B cell (primary cell): ENCODE measurements at regions not wholly inside any gene's neighbourhood (a gene's known extent, or its start where the extent isn't known, plus 50 kb on each side); places are given as distances from the start of the nearest gene placed in this dataset.
"Not testable (repeated sequence)": the region's sequence is repeated elsewhere in the genome, so short reads cannot be mapped to it uniquely, and the experiment has no call there.

Experiments used
- ATAC-seq: fragments of 200-7000 bp; cut with Tn5 transposase; one replicate; pipeline ENCODE4 v1.10.0; 2021; ENCODE audit warnings: low read depth, mild to moderate bottlenecking, moderate number of reproducible peaks, moderate library complexity
- CTCF ChIA-PET: fragments of 350-600 bp; sonication (Branson Sonifier 250); formaldehyde crosslinking; loops from one replicate; lab custom pipeline; 2021; ENCODE audit warnings: antibody characterized with exemption, inconsistent platforms; lab: Charles Lee
- POLR2A ChIA-PET: fragments of 350-600 bp; sonication (Branson Sonifier 250); formaldehyde crosslinking; loops from one replicate; lab custom pipeline; 2021; ENCODE audit warnings: antibody characterized with exemption; lab: Charles Lee
- DNase-seq: peaks from one replicate; pipeline ENCODE4 v3.0.0; 2013
- H2AFZ ChIP-seq: 2 replicates; pipeline ENCODE4 v1.6.1; 2012; ENCODE audit warnings: mild to moderate bottlenecking, low read depth, low read length; ENCODE audit not compliant: insufficient read depth, poor library complexity, severe bottlenecking
- H3K27ac ChIP-seq, 2 donors: 1 replicate in 1 of 2; 2 replicates in 1 of 2; pipeline ENCODE4 v1.5.1; 2012 to 2013; ENCODE audit warnings: low read length in 2 of 2, mild to moderate bottlenecking in 2 of 2, moderate library complexity in 1 of 2
- H3K27me3 ChIP-seq, 4 experiments: fragments of 200-600 bp in 1 of 4; sonication (generic) in 1 of 4; replicated peaks in 1 of 4; 1 replicate in 2 of 4; 2 replicates in 2 of 4; pipeline versions ENCODE4 v1.6.1 to v1.7.0; 2013 to 2016; ENCODE audit warnings: low read length in 3 of 4, mild to moderate bottlenecking in 2 of 4, mixed read lengths in 1 of 4, moderate library complexity in 1 of 4; ENCODE audit not compliant: insufficient read depth in 4 of 4, control insufficient read depth in 3 of 4; ENCODE audit errors: control extremely low read depth in 1 of 4
- H3K36me3 ChIP-seq, 2 experiments: replicated peaks in 1 of 2; 1 replicate in 1 of 2; 2 replicates in 1 of 2; pipeline versions ENCODE4 v1.6.1 to v1.7.1; 2013; ENCODE audit warnings: low read length in 1 of 2; ENCODE audit not compliant: insufficient read depth in 2 of 2, control insufficient read depth in 1 of 2; ENCODE audit errors: control extremely low read depth in 1 of 2, extremely low read depth in 1 of 2
- H3K4me1 ChIP-seq, 2 donors: fragments of 200-600 bp in 1 of 2; sonication (generic) in 1 of 2; 1 replicate in 1 of 2; 2 replicates in 1 of 2; pipeline versions ENCODE4 v1.5.1 to v1.6.1; 2013 to 2017; ENCODE audit warnings: low read length in 2 of 2; ENCODE audit not compliant: control insufficient read depth in 2 of 2, insufficient read depth in 2 of 2
- H3K4me2 ChIP-seq: replicated peaks from 2 replicates; pipeline ENCODE3; 2012; ENCODE audit warnings: mild to moderate bottlenecking, low read depth, low read length; ENCODE audit not compliant: poor library complexity, severe bottlenecking
- H3K4me3 ChIP-seq, 5 experiments: fragments of 200-600 bp in 1 of 5; sonication (generic) in 1 of 5; 1 replicate in 3 of 5; 2 replicates in 2 of 5; pipeline versions ENCODE4 v1.5.1 to v1.7.0; 2011 to 2016; ENCODE audit warnings: low read length in 4 of 5, mild to moderate bottlenecking in 4 of 5, low read depth in 2 of 5, control low read depth in 1 of 5, moderate library complexity in 1 of 5; ENCODE audit not compliant: insufficient read depth in 1 of 5; ENCODE audit errors: control extremely low read depth in 1 of 5, extremely low read depth in 1 of 5
- H3K79me2 ChIP-seq: fragments of 200-600 bp; sonication (generic); one replicate; pipeline ENCODE4 v1.6.0; 2016; ENCODE audit warnings: low read length; ENCODE audit not compliant: control insufficient read depth, insufficient read depth
- H3K9ac ChIP-seq: fragments of 200-600 bp; sonication (generic); 2 replicates; pipeline ENCODE4 v1.6.1; 2017; ENCODE audit warnings: mild to moderate bottlenecking, low read length, moderate library complexity
- H3K9me3 ChIP-seq, 3 donors: one replicate each; pipeline versions ENCODE4 v1.6.1 to v1.7.1; 2013; ENCODE audit warnings: low read length in 2 of 3; ENCODE audit not compliant: control insufficient read depth in 2 of 3, insufficient read depth in 1 of 3; ENCODE audit errors: control extremely low read depth in 1 of 3
- H4K20me1 ChIP-seq: 2 replicates; pipeline ENCODE4 v1.6.0; 2012; ENCODE audit warnings: mild to moderate bottlenecking, low read length; ENCODE audit not compliant: insufficient read depth, control insufficient read depth, poor library complexity, severe bottlenecking
- H3K27ac Mint-ChIP-seq: one replicate; pipeline ENCODE4 v1.8.0; 2021; ENCODE audit warnings: mixed read lengths
- H3K27me3 Mint-ChIP-seq: one replicate; pipeline ENCODE4 v1.8.0; 2021; ENCODE audit warnings: mixed read lengths
- H3K4me1 Mint-ChIP-seq: one replicate; pipeline ENCODE4 v1.8.0; 2021; ENCODE audit warnings: mixed read lengths
- H3K4me3 Mint-ChIP-seq: one replicate; pipeline ENCODE4 v1.8.0; 2021; ENCODE audit warnings: mixed read lengths
- H3K9me3 Mint-ChIP-seq: one replicate; pipeline ENCODE4 v1.8.0; 2022; ENCODE audit warnings: mixed read lengths; ENCODE audit not compliant: insufficient read depth
- EZH2 ChIP-seq: IDR thresholded peaks from 2 replicates; pipeline ENCODE4 v1.6.1; 2012; ENCODE audit warnings: borderline replicate concordance, low read depth, mild to moderate bottlenecking, moderate library complexity, low read length; ENCODE audit not compliant: insufficient read depth, poor library complexity, severe bottlenecking
- WGBS: methylation state at CpG from one replicate; pipeline ENCODE4 v1.1.5; 2013; ENCODE audit warnings: missing lambda C conversion rate; ENCODE audit not compliant: insufficient coverage; 5-methylcytosine and 5-hydroxymethylcytosine counted together
- intact Hi-C: fragments of 100-400 bp; cut with micrococcal nuclease; formaldehyde crosslinking; loops from one replicate; pipeline ENCODE4 v1.10.0; 2022
- TF ChIP-seq, protein P1 (sequence below): fragments of 200-600 bp; IDR thresholded peaks from one replicate; pipeline ENCODE4 v1.8.0; 2022; ENCODE audit warnings: antibody characterized with exemption, mild to moderate bottlenecking

GRCh38 chr9:40929488-40929845 is 199.0 kb downstream of the FOXD4L6 start:
- POLR2A ChIA-PET, H3K4me1 Mint-ChIP-seq, H3K27ac ChIP-seq, H3K9ac ChIP-seq, H3K4me1 ChIP-seq, H3K27me3 Mint-ChIP-seq, H3K79me2 ChIP-seq, ATAC-seq, H3K4me3 Mint-ChIP-seq, H4K20me1 ChIP-seq, H2AFZ ChIP-seq, H3K4me2 ChIP-seq, H3K36me3 ChIP-seq, H3K4me3 ChIP-seq, DNase-seq, H3K27me3 ChIP-seq, CTCF ChIA-PET, intact Hi-C loops, H3K27ac Mint-ChIP-seq: not testable (repeated sequence)
- 93% methylated on average over 3 of the region's 6 CpGs for WGBS
- peaks cover 4 to 49% (median 23%) of the 10 kb centered on the region in 3 donors for H3K9me3 ChIP-seq
- peaks cover 29% of the 10 kb centered on the region for H3K9me3 Mint-ChIP-seq

- Histone ChIP-seq H3K27ac (no peak overlapping the region), H3K9ac (no peak overlapping the region), H2AFZ (no peak overlapping the region), H3K36me3 (no peaks in the 10 kb centered on the region), H3K27me3 (no peaks in the 10 kb centered on the region), H3K4me1 (no peaks in the 10 kb centered on the region), H3K4me2 (no peak overlapping the region), H3K4me3 (no peak overlapping the region), H3K9me3 (peaks cover 4 to 52% (median 18%) of the 10 kb centered on the region in 3 donors), H3K79me2 (no peaks in the 10 kb centered on the region), H4K20me1 (no peaks in the 10 kb centered on the region)
- DNase-seq (no peak), ATAC-seq (no peak)
- Mint-ChIP-seq H3K27me3 (no peaks in the 10 kb centered on the region), H3K9me3 (peaks cover 32% of the 10 kb centered on the region), H3K4me3 (no peak overlapping the region), H3K27ac (no peak overlapping the region), H3K4me1 (no peaks in the 10 kb centered on the region)
- CTCF ChIA-PET = no interaction called here
- POLR2A ChIA-PET = no interaction called here
- intact Hi-C loops = no loop called here
- TF ChIP-seq, protein P1, sequence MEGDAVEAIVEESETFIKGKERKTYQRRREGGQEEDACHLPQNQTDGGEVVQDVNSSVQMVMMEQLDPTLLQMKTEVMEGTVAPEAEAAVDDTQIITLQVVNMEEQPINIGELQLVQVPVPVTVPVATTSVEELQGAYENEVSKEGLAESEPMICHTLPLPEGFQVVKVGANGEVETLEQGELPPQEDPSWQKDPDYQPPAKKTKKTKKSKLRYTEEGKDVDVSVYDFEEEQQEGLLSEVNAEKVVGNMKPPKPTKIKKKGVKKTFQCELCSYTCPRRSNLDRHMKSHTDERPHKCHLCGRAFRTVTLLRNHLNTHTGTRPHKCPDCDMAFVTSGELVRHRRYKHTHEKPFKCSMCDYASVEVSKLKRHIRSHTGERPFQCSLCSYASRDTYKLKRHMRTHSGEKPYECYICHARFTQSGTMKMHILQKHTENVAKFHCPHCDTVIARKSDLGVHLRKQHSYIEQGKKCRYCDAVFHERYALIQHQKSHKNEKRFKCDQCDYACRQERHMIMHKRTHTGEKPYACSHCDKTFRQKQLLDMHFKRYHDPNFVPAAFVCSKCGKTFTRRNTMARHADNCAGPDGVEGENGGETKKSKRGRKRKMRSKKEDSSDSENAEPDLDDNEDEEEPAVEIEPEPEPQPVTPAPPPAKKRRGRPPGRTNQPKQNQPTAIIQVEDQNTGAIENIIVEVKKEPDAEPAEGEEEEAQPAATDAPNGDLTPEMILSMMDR = no peak
- TF ChIP-seq EZH2 = no peak
- WGBS = 72% methylated on average over 15 of the region's 15 CpGs
These were observed 199.5 kb downstream of the FOXD4L6 start for GRCh38 chr9:40928803-40929487.
